ENCODE measurements at regions not wholly inside any gene's neighbourhood (a gene's known extent, or its start where the extent isn't known, plus 50 kb on each side); places are given as distances from the start of the nearest gene placed in this dataset.
"Not testable (repeated sequence)": the region's sequence is repeated elsewhere in the genome, so short reads cannot be mapped to it uniquely, and the experiment has no call there.

GRCh38 chr3:43236008-43236407, 50.3 kb upstream of the SNRK start:
- DNase-seq (ENCODE audit: low read depth, low spot score), result no peak

GRCh38 chr3:43233062-43233461, 53.3 kb upstream of the SNRK start:
- DNase-seq (ENCODE audit: low read depth, low spot score), result no peak

GRCh38 chr3:43231276-43232000, 54.9 kb upstream of the SNRK start:
- no peak for DNase-seq (ENCODE audit: low read depth, low spot score)

GRCh38 chr3:43229865-43230264, 56.5 kb upstream of the SNRK start:
- DNase-seq (ENCODE audit: low read depth, low spot score), result not testable (repeated sequence)

- not testable (repeated sequence) for DNase-seq (ENCODE audit: low read depth, low spot score)
These were observed 58.7 kb upstream of the SNRK start for GRCh38 chr3:43227685-43228084.

GRCh38 chr3:43224405-43225073, 61.8 kb upstream of the SNRK start:
- no peak for DNase-seq (ENCODE audit: low read depth, low spot score)

- DNase-seq (ENCODE audit: low read depth, low spot score), result no peak
These were observed 62.5 kb upstream of the SNRK start for GRCh38 chr3:43223670-43224364.

- no peak for DNase-seq (ENCODE audit: low read depth, low spot score)
These were observed 63.8 kb upstream of the SNRK start for GRCh38 chr3:43222590-43222989.

- DNase-seq (ENCODE audit: low read depth, low spot score), result no peak
These were observed 65.3 kb upstream of the SNRK start for GRCh38 chr3:43221076-43221475.

- DNase-seq (ENCODE audit: low read depth, low spot score), result no peak
These were observed 66.7 kb upstream of the SNRK start for GRCh38 chr3:43219616-43220015.

GRCh38 chr3:43218921-43219320, 67.4 kb upstream of the SNRK start:
- DNase-seq (ENCODE audit: low read depth, low spot score), result no peak

GRCh38 chr3:43218156-43218555, 68.2 kb upstream of the SNRK start:
- DNase-seq (ENCODE audit: low read depth, low spot score), result no peak

GRCh38 chr3:43217633-43218032, 68.7 kb upstream of the SNRK start:
- no peak for DNase-seq (ENCODE audit: low read depth, low spot score)

- DNase-seq (ENCODE audit: low read depth, low spot score), result no peak
These were observed 69.1 kb upstream of the SNRK start for GRCh38 chr3:43217206-43217605.

- no peak for DNase-seq (ENCODE audit: low read depth, low spot score)
These were observed 70.6 kb upstream of the SNRK start for GRCh38 chr3:43215663-43216275.

GRCh38 chr3:43215138-43215537, 71.2 kb upstream of the SNRK start:
- no peak for DNase-seq (ENCODE audit: low read depth, low spot score)

GRCh38 chr3:43214616-43215015, 71.7 kb upstream of the SNRK start:
- DNase-seq (ENCODE audit: low read depth, low spot score), result no peak

GRCh38 chr3:43213631-43214030, 72.7 kb upstream of the SNRK start:
- no peak for DNase-seq (ENCODE audit: low read depth, low spot score)

GRCh38 chr3:43212914-43213611, 73.3 kb upstream of the SNRK start:
- DNase-seq (ENCODE audit: low read depth, low spot score), result no peak

- DNase-seq (ENCODE audit: low read depth, low spot score), result no peak
These were observed 74.7 kb upstream of the SNRK start for GRCh38 chr3:43211681-43212080.

Data from activated CD4-positive, CD25-positive, alpha-beta regulatory T cell treated with anti-CD3 and anti-CD28 coated beads, Interleukin-2, amount 50 U/mL, for 16 hours (primary cell).